HuH-7 (cell line): ENCODE measurements at regions not wholly inside any gene's neighbourhood (a gene's known extent, or its start where the extent isn't known, plus 50 kb on each side); places are given as distances from the start of the nearest gene placed in this dataset.

Experiments used
- DNase-seq: peaks from one replicate; pipeline ENCODE4 v3.0.0; 2011; ENCODE audit warnings: low spot score

GRCh38 chr11:130804306-130805076, 111.8 kb downstream of the SNX19 start:
- DNase-seq, result no peak

GRCh38 chr11:130806746-130807145, 109.5 kb downstream of the SNX19 start:
- DNase-seq, result no peak

DNA sequence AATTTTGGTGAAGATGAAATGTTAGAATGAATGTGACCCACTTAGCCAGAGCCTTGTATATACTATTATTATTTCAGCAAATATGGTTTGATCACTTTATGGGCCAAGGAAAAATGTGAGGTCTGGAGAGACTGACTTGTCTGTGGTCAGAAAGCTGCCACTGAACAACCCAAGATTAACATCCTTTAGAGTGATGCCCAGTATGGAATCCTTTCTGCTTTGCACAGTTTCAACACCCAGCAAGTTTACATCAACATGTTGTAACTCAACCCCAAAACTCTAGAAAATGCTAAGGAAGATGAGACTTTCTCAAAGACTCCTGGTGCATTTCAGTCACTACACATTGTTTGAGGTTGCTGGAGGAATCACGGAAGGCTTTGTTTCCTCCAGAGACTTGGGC, 107.7 kb downstream of the SNX19 start:
- no peak for DNase-seq

GRCh38 chr11:130813196-130813595, 103.1 kb downstream of the SNX19 start:
- DNase-seq, result no peak

- DNase-seq, result no peak
Observed at GRCh38 chr11:130813638-130814037, 102.6 kb downstream of the SNX19 start.

- no peak for DNase-seq
Observed at GRCh38 chr11:130814440-130815096, 101.7 kb downstream of the SNX19 start.

DNA sequence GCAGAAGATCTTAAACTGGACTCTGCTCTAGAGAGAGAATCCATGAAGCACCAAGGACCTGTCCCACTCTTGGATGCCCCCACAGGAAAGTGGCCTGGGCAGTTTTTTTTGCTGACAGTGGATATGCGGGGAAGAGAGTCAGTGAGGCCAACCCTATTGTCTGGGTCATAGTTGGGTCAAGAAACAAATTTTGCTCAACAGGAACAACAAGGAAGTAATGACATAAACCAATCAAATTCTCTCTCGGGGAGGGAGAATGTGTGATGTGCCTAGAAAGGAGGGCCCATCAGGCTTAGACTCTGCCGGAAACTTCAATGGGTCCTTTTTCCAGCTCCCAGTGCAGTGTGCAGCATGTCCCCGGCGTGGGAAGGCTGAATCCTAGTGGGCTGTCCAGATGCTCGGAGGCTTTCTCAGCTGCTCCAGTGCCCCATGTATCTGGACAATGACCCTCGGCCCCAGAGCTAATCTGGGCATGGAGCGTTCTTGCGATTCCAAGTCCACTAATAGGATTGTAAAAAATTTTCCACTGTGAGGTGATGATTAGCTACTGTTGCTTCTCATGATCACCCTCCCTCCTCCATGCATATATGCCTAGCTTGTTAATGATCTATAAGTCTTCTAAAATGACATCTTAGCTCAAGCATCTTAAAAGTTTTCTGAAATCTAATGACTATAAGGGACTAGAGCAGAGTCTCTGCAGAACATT, 101.0 kb downstream of the SNX19 start:
- DNase-seq, result no peak

DNA sequence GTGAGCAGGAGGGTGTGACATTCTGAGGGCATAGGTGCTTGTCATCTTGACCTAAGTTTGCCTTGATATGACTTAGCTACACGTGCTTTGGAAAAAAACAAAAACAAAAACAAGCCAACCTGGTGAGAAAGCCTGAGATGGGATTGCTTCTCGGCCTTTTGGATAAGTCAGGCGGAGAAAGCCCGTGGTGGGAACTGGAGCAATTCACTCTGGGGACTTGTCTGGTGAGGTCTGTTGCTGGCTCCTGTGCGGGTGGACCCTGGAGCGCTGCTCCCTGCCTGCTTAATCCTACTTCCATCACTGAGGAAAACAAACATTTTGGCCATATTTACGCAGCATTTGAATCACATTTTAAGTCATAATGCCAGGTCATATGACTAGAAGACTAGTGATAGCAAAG, 100.3 kb downstream of the SNX19 start:
- DNase-seq, result no peak

- no peak for DNase-seq
Observed at GRCh38 chr11:130816546-130817329, 99.5 kb downstream of the SNX19 start.

DNA sequence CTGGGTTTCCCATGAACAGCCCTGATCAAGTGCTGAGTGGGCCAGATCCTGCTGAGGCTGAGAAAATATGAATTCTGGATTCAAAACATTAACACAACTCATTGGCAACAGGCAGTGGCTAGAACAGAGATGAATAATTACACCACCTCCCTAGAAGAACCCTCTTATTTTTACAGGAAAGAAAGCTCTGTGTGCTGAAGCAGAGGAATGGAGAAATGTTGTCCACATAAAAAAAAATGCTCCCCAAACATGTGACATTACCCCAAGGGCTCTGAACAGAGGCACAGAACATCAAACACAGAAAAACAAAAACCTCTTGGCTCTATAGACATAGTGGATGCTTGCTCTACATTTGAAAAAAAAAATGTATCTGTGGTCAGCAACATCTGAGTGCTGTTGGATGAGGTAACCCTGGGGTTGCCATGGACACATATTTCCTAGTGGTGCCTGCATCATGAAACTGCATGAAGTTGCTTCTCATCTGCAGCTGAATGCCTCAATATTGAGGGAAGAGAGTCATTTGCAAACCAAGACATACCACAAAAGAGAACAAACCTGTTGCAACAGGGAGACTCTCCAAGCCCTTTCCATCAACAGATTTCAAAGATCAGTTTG, 98.8 kb downstream of the SNX19 start:
- no peak for DNase-seq

- no peak for DNase-seq
Observed at GRCh38 chr11:130819625-130820024, 96.7 kb downstream of the SNX19 start.
